H9 (cell line): ENCODE measurements at regions not wholly inside any gene's neighbourhood (a gene's known extent, or its start where the extent isn't known, plus 50 kb on each side); places are given as distances from the start of the nearest gene placed in this dataset.

Source experiments
- DNase-seq: peaks from one replicate; pipeline ENCODE4 v3.0.0-alpha.2; 2017
- H2AFZ ChIP-seq: one replicate; pipeline ENCODE4 v1.6.1; 2013; ENCODE audit warnings: mild to moderate bottlenecking, low read length, control low read depth, moderate library complexity
- H2AK5ac ChIP-seq: 2 replicates; pipeline ENCODE4 v1.6.1; 2013; ENCODE audit warnings: low read length, control low read depth, mixed read lengths; ENCODE audit not compliant: insufficient read length
- H2BK120ac ChIP-seq: one replicate; pipeline ENCODE4 v1.6.1; 2013; ENCODE audit warnings: low read depth, mild to moderate bottlenecking, low read length, control low read depth, inconsistent platforms; ENCODE audit not compliant: poor library complexity, severe bottlenecking
- H2BK12ac ChIP-seq: 2 replicates; pipeline ENCODE4 v1.6.1; 2013; ENCODE audit warnings: low read length, control low read depth, mixed read lengths, low read depth; ENCODE audit not compliant: insufficient read length
- H2BK15ac ChIP-seq: 2 replicates; pipeline ENCODE4 v1.6.1; 2013; ENCODE audit warnings: low read depth, low read length, control low read depth
- H2BK20ac ChIP-seq: one replicate; pipeline ENCODE4 v1.6.1; 2013; ENCODE audit warnings: low read depth, mild to moderate bottlenecking, low read length, control low read depth, inconsistent platforms; ENCODE audit not compliant: poor library complexity, severe bottlenecking
- H2BK5ac ChIP-seq: 2 replicates; pipeline ENCODE4 v1.6.1; 2013; ENCODE audit warnings: low read length, control low read depth, mixed read lengths; ENCODE audit not compliant: insufficient read length
- H3K14ac ChIP-seq: 2 replicates; pipeline ENCODE4 v1.6.1; 2013; ENCODE audit warnings: low read length, control low read depth; ENCODE audit not compliant: insufficient read depth
- H3K18ac ChIP-seq: 2 replicates; pipeline ENCODE4 v1.6.1; 2013; ENCODE audit warnings: low read depth, mild to moderate bottlenecking, mixed read lengths, low read length, control low read depth; ENCODE audit not compliant: insufficient read length
- H3K23ac ChIP-seq: 2 replicates; pipeline ENCODE4 v1.6.1; 2013; ENCODE audit warnings: low read length, control low read depth, mixed read lengths, low read depth; ENCODE audit not compliant: insufficient read length
- H3K23me2 ChIP-seq: 2 replicates; pipeline ENCODE4 v1.6.1; 2013; ENCODE audit warnings: low read depth, mild to moderate bottlenecking, mixed read lengths, low read length, control low read depth; ENCODE audit not compliant: insufficient read length, poor library complexity, severe bottlenecking
- H3K27ac ChIP-seq: 2 replicates; pipeline ENCODE4 v1.5.1; 2013; ENCODE audit warnings: low read length, control low read depth, mixed read lengths, low read depth; ENCODE audit not compliant: insufficient read length
- H3K27me3 ChIP-seq: 2 replicates; pipeline ENCODE4 v1.6.1; 2013; ENCODE audit warnings: low read length, control low read depth, inconsistent platforms; ENCODE audit not compliant: insufficient read depth
- H3K4ac ChIP-seq: 2 replicates; pipeline ENCODE4 v1.6.1; 2013; ENCODE audit warnings: low read depth, mild to moderate bottlenecking, control low read depth, inconsistent platforms, low read length, moderate library complexity
- H3K4me1 ChIP-seq: 2 replicates; pipeline ENCODE4 v1.6.1; 2013; ENCODE audit warnings: low read length, control low read depth, inconsistent platforms; ENCODE audit not compliant: insufficient read depth
- H3K4me2 ChIP-seq: 2 replicates; pipeline ENCODE4 v1.6.1; 2013; ENCODE audit warnings: low read length, control low read depth, mixed read lengths; ENCODE audit not compliant: insufficient read length, insufficient read depth
- H3K56ac ChIP-seq: 2 replicates; pipeline ENCODE4 v1.6.1; 2013; ENCODE audit warnings: low read depth, mild to moderate bottlenecking, mixed read lengths, low read length, control low read depth; ENCODE audit not compliant: insufficient read length
- H3K79me1 ChIP-seq: 2 replicates; pipeline ENCODE4 v1.6.1; 2013; ENCODE audit warnings: low read depth, mild to moderate bottlenecking, moderate library complexity, low read length, control low read depth, inconsistent platforms; ENCODE audit not compliant: insufficient read depth, poor library complexity, severe bottlenecking
- H3K79me2 ChIP-seq: 2 replicates; pipeline ENCODE4 v1.6.1; 2013; ENCODE audit warnings: low read length, control low read depth, inconsistent platforms; ENCODE audit not compliant: insufficient read depth
- H3K9ac ChIP-seq: 2 replicates; pipeline ENCODE4 v1.6.1; 2013; ENCODE audit warnings: low read length, control low read depth, mixed read lengths; ENCODE audit not compliant: insufficient read length; ENCODE audit errors: extremely low read depth
- H3K9me3 ChIP-seq: one replicate; pipeline ENCODE4 v1.6.1; 2013; ENCODE audit warnings: low read depth, low read length, inconsistent platforms; ENCODE audit not compliant: control insufficient read depth
- H3T11ph ChIP-seq: one replicate; pipeline ENCODE4 v1.6.1; 2013; ENCODE audit warnings: mild to moderate bottlenecking, low read length, control low read depth, inconsistent platforms
- H4K20me1 ChIP-seq: one replicate; pipeline ENCODE4 v1.6.1; 2013; ENCODE audit not compliant: control insufficient read depth, insufficient read length, insufficient read depth
- H4K5ac ChIP-seq: 2 replicates; pipeline ENCODE4 v1.6.1; 2013; ENCODE audit warnings: low read depth, mild to moderate bottlenecking, mixed read lengths, low read length, control low read depth; ENCODE audit not compliant: insufficient read length
- H4K8ac ChIP-seq: replicated peaks from 2 replicates; pipeline ENCODE4 v1.6.1; 2013; ENCODE audit warnings: low read length, control low read depth, mixed read lengths, low read depth; ENCODE audit not compliant: insufficient read length
- H4K91ac ChIP-seq: 2 replicates; pipeline ENCODE4 v1.6.1; 2013; ENCODE audit warnings: low read depth, mild to moderate bottlenecking, moderate library complexity, mixed read lengths, low read length, control low read depth; ENCODE audit not compliant: insufficient read length
- H3K27ac Mint-ChIP-seq, 3 experiments: 2 replicates in 2 of 3; 3 replicates in 1 of 3; pipeline ENCODE4 v1.8.0; 2020 to 2021; ENCODE audit warnings: mixed read lengths in 3 of 3, mild to moderate bottlenecking in 1 of 3, moderate library complexity in 1 of 3
- H3K27me3 Mint-ChIP-seq: 2 replicates; pipeline ENCODE4 v1.8.0; 2021; ENCODE audit warnings: low read depth, mild to moderate bottlenecking, moderate library complexity, mixed read lengths
- H3K36me3 Mint-ChIP-seq, 3 experiments: 2 replicates in 2 of 3; 3 replicates in 1 of 3; pipeline ENCODE4 v1.8.0; 2020 to 2021; ENCODE audit warnings: low read depth in 3 of 3, mixed read lengths in 3 of 3; ENCODE audit not compliant: insufficient read depth in 1 of 3
- H3K4me1 Mint-ChIP-seq, 2 experiments: 2 replicates each; pipeline ENCODE4 v1.8.0; 2020; ENCODE audit warnings: mixed read lengths in 2 of 2
- H3K4me3 Mint-ChIP-seq, 2 experiments: 2 replicates in 1 of 2; 3 replicates in 1 of 2; pipeline ENCODE4 v1.8.0; 2020 to 2021; ENCODE audit warnings: mild to moderate bottlenecking in 2 of 2, mixed read lengths in 2 of 2, moderate library complexity in 1 of 2
- H3K9me3 Mint-ChIP-seq, 2 experiments: 2 replicates in 1 of 2; 3 replicates in 1 of 2; pipeline ENCODE4 v1.8.0; 2020; ENCODE audit warnings: mild to moderate bottlenecking in 2 of 2, mixed read lengths in 2 of 2, moderate library complexity in 1 of 2
- WGBS: extraction: QIAGEN DNeasy Blood & Tissue Kit; methylation state at CpG from one replicate; pipeline ENCODE4 v1.1.7; 2013; ENCODE audit warnings: missing lambda C conversion rate, low lambda C conversion rate, mixed read lengths; ENCODE audit not compliant: insufficient read length; ENCODE audit errors: extremely low coverage; 5-methylcytosine and 5-hydroxymethylcytosine counted together
- TF ChIP-seq, protein P1 (sequence below): fragments of 200-600 bp; sonication (generic); conservative IDR thresholded peaks from 3 replicates; pipeline ENCODE4 v1.8.0; 2021; ENCODE audit warnings: antibody characterized with exemption, mild to moderate bottlenecking

DNA sequence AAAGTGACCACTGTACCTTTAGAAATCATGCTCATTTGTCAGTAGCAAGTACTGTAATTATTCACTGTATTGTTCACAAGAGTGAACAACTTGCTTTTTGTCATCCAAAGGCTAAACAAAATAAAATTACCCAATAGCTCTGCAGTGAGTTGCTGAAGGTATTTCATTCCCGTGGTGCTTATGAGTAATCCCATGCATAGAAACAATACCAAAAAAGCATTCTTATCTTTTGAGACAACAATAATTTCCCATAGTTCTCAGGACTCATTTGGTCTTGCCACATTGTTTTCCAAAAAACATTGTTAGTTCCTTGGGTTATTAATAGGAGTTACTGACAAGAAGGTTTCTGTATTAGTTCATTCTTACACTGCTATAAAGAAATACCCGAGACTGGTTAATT, 503.2 kb upstream of the FAM98A start:
- H3K27ac Mint-ChIP-seq = no peak overlapping the region
- H3K4me1 ChIP-seq = no peaks in the 10 kb centered on the region; the same call in 1 of the 2 replicates
- no peaks in the 10 kb centered on the region for H4K20me1 ChIP-seq
- no peak overlapping the region for H2BK15ac ChIP-seq
- no peak overlapping the region for H3T11ph ChIP-seq
- no peaks in the 10 kb centered on the region for H3K79me1 ChIP-seq
- no peak overlapping the region for H3K18ac ChIP-seq
- H2BK20ac ChIP-seq = no peak overlapping the region
- WGBS = no CpG with 5 or more reads among the region's 2 CpGs
- H2AFZ ChIP-seq = no peak overlapping the region
- H3K4me1 Mint-ChIP-seq = peaks cover 23 to 27% of the 10 kb centered on the region in 2 experiments
- no peak overlapping the region for H4K91ac ChIP-seq
- no peak overlapping the region for H2BK5ac ChIP-seq
- no peaks in the 10 kb centered on the region for H3K23me2 ChIP-seq
- TF ChIP-seq, protein P1, sequence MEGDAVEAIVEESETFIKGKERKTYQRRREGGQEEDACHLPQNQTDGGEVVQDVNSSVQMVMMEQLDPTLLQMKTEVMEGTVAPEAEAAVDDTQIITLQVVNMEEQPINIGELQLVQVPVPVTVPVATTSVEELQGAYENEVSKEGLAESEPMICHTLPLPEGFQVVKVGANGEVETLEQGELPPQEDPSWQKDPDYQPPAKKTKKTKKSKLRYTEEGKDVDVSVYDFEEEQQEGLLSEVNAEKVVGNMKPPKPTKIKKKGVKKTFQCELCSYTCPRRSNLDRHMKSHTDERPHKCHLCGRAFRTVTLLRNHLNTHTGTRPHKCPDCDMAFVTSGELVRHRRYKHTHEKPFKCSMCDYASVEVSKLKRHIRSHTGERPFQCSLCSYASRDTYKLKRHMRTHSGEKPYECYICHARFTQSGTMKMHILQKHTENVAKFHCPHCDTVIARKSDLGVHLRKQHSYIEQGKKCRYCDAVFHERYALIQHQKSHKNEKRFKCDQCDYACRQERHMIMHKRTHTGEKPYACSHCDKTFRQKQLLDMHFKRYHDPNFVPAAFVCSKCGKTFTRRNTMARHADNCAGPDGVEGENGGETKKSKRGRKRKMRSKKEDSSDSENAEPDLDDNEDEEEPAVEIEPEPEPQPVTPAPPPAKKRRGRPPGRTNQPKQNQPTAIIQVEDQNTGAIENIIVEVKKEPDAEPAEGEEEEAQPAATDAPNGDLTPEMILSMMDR = no peak
- no peaks in the 10 kb centered on the region for H3K27me3 ChIP-seq
- no peak overlapping the region for H3K9ac ChIP-seq
- H3K56ac ChIP-seq = no peak overlapping the region
- H2AK5ac ChIP-seq = no peak overlapping the region
- no peak overlapping the region for H3K4me2 ChIP-seq
- H2BK12ac ChIP-seq = no peak overlapping the region
- no peaks in the 10 kb centered on the region for H3K27me3 Mint-ChIP-seq
- no peaks in the 10 kb centered on the region; a peak in 1 of 5 replicates for H3K9me3 Mint-ChIP-seq
- H2BK120ac ChIP-seq = no peak overlapping the region
- H3K14ac ChIP-seq = no peak overlapping the region
- no peaks in the 10 kb centered on the region for H3K79me2 ChIP-seq
- H4K5ac ChIP-seq = no peak overlapping the region
- no peaks in the 10 kb centered on the region for H3K9me3 ChIP-seq
- H4K8ac ChIP-seq = no peak overlapping the region
- no peak overlapping the region for H3K4ac ChIP-seq
- H3K4me3 Mint-ChIP-seq = no peak overlapping the region
- H3K27ac ChIP-seq = no peak overlapping the region
- H3K36me3 Mint-ChIP-seq = no peaks in the 10 kb centered on the region
- no peak for DNase-seq
- H3K23ac ChIP-seq = no peak overlapping the region
